ENCODE measurements at regions not wholly inside any gene's neighbourhood (a gene's known extent, or its start where the extent isn't known, plus 50 kb on each side); places are given as distances from the start of the nearest gene placed in this dataset.

DNA sequence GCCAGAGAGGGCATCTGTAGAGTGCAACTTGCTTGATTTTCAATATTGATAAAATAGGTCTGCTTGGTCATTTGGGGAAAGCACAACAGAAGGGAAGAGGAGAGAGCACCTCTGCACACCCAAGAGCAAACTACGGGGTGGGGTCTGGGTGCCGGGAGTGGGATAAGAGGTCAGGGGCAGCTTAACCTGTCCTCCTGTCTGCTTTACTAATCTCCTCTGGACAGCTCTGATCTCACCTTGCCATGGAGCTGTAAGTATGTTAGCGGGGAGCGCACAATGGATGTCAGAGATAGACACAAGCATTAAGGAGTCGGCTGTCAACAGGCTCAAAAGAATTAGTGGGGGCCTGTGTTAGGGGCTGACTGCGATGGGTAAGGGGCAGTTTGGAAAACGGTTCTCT is 328.7 kb downstream of the CYRIA start:
- no peak overlapping the region for H3K27ac ChIP-seq
- no peaks in the 10 kb centered on the region for H3K36me3 ChIP-seq (replicated peaks in 1 of 2)
- no peaks in the 10 kb centered on the region for H3K27me3 ChIP-seq
- TF ChIP-seq, protein P1, sequence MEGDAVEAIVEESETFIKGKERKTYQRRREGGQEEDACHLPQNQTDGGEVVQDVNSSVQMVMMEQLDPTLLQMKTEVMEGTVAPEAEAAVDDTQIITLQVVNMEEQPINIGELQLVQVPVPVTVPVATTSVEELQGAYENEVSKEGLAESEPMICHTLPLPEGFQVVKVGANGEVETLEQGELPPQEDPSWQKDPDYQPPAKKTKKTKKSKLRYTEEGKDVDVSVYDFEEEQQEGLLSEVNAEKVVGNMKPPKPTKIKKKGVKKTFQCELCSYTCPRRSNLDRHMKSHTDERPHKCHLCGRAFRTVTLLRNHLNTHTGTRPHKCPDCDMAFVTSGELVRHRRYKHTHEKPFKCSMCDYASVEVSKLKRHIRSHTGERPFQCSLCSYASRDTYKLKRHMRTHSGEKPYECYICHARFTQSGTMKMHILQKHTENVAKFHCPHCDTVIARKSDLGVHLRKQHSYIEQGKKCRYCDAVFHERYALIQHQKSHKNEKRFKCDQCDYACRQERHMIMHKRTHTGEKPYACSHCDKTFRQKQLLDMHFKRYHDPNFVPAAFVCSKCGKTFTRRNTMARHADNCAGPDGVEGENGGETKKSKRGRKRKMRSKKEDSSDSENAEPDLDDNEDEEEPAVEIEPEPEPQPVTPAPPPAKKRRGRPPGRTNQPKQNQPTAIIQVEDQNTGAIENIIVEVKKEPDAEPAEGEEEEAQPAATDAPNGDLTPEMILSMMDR (IDR thresholded peaks at IDR 0.05), result no peak
- TF ChIP-seq POLR2A (IDR thresholded peaks at IDR 0.05), result no peak
- WGBS, 4 donors, result 81 to 88% (median 88%) methylated on average over 7 of the region's 7 CpGs
- H3K4me3 ChIP-seq, result no peak overlapping the region
- no peaks in the 10 kb centered on the region for H3K4me1 ChIP-seq (replicated peaks in 1 of 2)
- DNase-seq, result no peak
- intact Hi-C loops (cut with DNase I), result no loop called here
- H3K9me3 ChIP-seq (replicated peaks in 1 of 3), result no peaks in the 10 kb centered on the region

- H3K4me3 ChIP-seq, result no peak overlapping the region
- no peaks in the 10 kb centered on the region for H3K27me3 ChIP-seq
- intact Hi-C loops (cut with DNase I), result no loop called here
- TF ChIP-seq, protein P1 (IDR thresholded peaks at IDR 0.05), result no peak
- TF ChIP-seq POLR2A (IDR thresholded peaks at IDR 0.05), result no peak
- WGBS, 4 donors, result 86 to 100% (median 88%) methylated on average over 1 of the region's 1 CpG
- no peaks in the 10 kb centered on the region for H3K4me1 ChIP-seq (replicated peaks in 1 of 2)
- no peaks in the 10 kb centered on the region for H3K36me3 ChIP-seq (replicated peaks in 1 of 2)
- no peaks in the 10 kb centered on the region for H3K9me3 ChIP-seq (replicated peaks in 1 of 3)
- no peak for DNase-seq
- no peak overlapping the region for H3K27ac ChIP-seq
These were observed 329.1 kb downstream of the CYRIA start for GRCh38 chr2:16336491-16336890.

- WGBS, 4 donors, result 59 to 63% (median 60%) methylated on average over 3 of the region's 3 CpGs
- Histone ChIP-seq H3K36me3 (replicated peaks in 1 of 2) (no peaks in the 10 kb centered on the region), H3K4me1 (replicated peaks in 1 of 2) (no peaks in the 10 kb centered on the region), H3K27ac (no peak overlapping the region), H3K9me3 (replicated peaks in 1 of 3) (no peaks in the 10 kb centered on the region), H3K4me3 (no peak overlapping the region), H3K27me3 (no peaks in the 10 kb centered on the region)
- no peak for TF ChIP-seq POLR2A (IDR thresholded peaks at IDR 0.05)
- TF ChIP-seq, protein P1 (IDR thresholded peaks at IDR 0.05), result no peak
- DNase-seq, result no peak
- intact Hi-C loops (cut with DNase I), result no loop called here
These were observed 329.7 kb downstream of the CYRIA start for GRCh38 chr2:16335947-16336346.

DNA sequence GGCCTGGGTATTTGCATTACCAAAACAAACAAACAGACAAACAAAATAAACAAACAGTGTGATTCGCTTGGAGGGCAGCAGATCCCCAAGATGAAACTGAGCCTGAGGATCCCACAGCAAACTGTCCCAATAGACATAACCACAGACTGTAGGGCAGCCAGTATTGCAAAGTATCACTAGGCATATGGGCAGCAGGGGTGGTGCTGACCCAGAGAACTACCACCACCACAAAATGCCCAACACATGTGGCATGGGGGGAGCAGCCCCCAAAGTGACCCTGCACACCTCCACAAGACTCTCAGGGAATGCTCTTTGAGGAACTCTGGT is 330.1 kb downstream of the CYRIA start:
- intact Hi-C loops (cut with DNase I), result no loop called here
- no peak for DNase-seq
- TF ChIP-seq, protein P1 (IDR thresholded peaks at IDR 0.05), result no peak
- no peak for TF ChIP-seq POLR2A (IDR thresholded peaks at IDR 0.05)
- no peaks in the 10 kb centered on the region for H3K9me3 ChIP-seq (replicated peaks in 1 of 3)
- H3K4me3 ChIP-seq, result no peak overlapping the region
- no peaks in the 10 kb centered on the region for H3K36me3 ChIP-seq (replicated peaks in 1 of 2)
- no peaks in the 10 kb centered on the region for H3K4me1 ChIP-seq (replicated peaks in 1 of 2)
- no peak overlapping the region for H3K27ac ChIP-seq
- 64 to 89% (median 74%) methylated on average over 1 of the region's 1 CpG for WGBS, 4 donors
- H3K27me3 ChIP-seq, result no peaks in the 10 kb centered on the region
